ENCODE measurements at regions not wholly inside any gene's neighbourhood (a gene's known extent, or its start where the extent isn't known, plus 50 kb on each side); places are given as distances from the start of the nearest gene placed in this dataset.

GRCh38 chr4:42302348-42302747 is 94.9 kb upstream of the SHISA3 start:
- no peak for DNase-seq (ENCODE audit: low read depth, low spot score)
- no peaks in the 10 kb centered on the region for H3K27me3 ChIP-seq (ENCODE audit: control insufficient read depth, insufficient read depth, low read length)
- H3K9me3 ChIP-seq (ENCODE audit: control insufficient read depth, insufficient read depth, low read depth, low read length), result no peaks in the 10 kb centered on the region
- ChIA-PET POLR2A (no interaction called here), CTCF (interaction anchor here (0.6 kb wide), 1 partner anchor 84 kb away, joined by 4 read pairs; no protein-coding TSS in a partner anchor)
- H3K36me3 ChIP-seq (ENCODE audit: control insufficient read depth, insufficient read depth, low read length), result no peaks in the 10 kb centered on the region
- no peak overlapping the region for H3K4me3 ChIP-seq (ENCODE audit: low read depth in 2 of 2, low read length in 2 of 2)
- ATAC-seq, result no peak
- in situ Hi-C loops (cut with HindIII; ENCODE audit: low pct_unique_long_range_greater_than_20kb, low sequenced_read_pairs), result no loop called here
- BruUV-seq (replicated peaks), result no TSS peak
- TF ChIP-seq CTCF (IDR thresholded peaks at IDR 0.05) (peak; percentile 39), REST (IDR thresholded peaks at IDR 0.05; ENCODE audit: insufficient read depth in 1 of 2, low read depth in 2 of 2, low read length in 1 of 2) (no peak), TCF7L2 (IDR thresholded peaks at IDR 0.05; ENCODE audit: low read depth, low read length) (peak; percentile 52; the same call in 1 of the 2 replicates)
- intact Hi-C loops (cut with micrococcal nuclease; ENCODE audit: unreplicated experiment), result no loop called here
- peak overlapping the region; percentile 61; the same call in 1 of the 2 replicates for H3K27ac ChIP-seq (ENCODE audit: low read length)
- H3K4me1 ChIP-seq (ENCODE audit: control insufficient read depth, insufficient read depth, low read length), result no peaks in the 10 kb centered on the region

GRCh38 chr4:42306221-42307109 is 90.8 kb upstream of the SHISA3 start:
- ATAC-seq (no peak), DNase-seq (ENCODE audit: low read depth, low spot score) (no peak)
- BruUV-seq (replicated peaks), result no TSS peak
- H3K27me3 ChIP-seq (ENCODE audit: control insufficient read depth, insufficient read depth, low read length), result no peaks in the 10 kb centered on the region
- POLR2A ChIA-PET, result no interaction called here
- H3K9me3 ChIP-seq (ENCODE audit: control insufficient read depth, insufficient read depth, low read depth, low read length), result no peaks in the 10 kb centered on the region
- H3K4me3 ChIP-seq (ENCODE audit: low read depth in 2 of 2, low read length in 2 of 2), result no peak overlapping the region
- CTCF ChIA-PET, result no interaction called here
- H3K27ac ChIP-seq (ENCODE audit: low read length), result no peak overlapping the region
- no peaks in the 10 kb centered on the region for H3K4me1 ChIP-seq (ENCODE audit: control insufficient read depth, insufficient read depth, low read length)
- intact Hi-C loops (cut with micrococcal nuclease; ENCODE audit: unreplicated experiment), result no loop called here
- no peaks in the 10 kb centered on the region for H3K36me3 ChIP-seq (ENCODE audit: control insufficient read depth, insufficient read depth, low read length)
- in situ Hi-C loops (cut with HindIII; ENCODE audit: low pct_unique_long_range_greater_than_20kb, low sequenced_read_pairs), result no loop called here
- TF ChIP-seq SIN3A (IDR thresholded peaks at IDR 0.05; ENCODE audit: borderline replicate concordance, insufficient read depth, low read depth, low read length) (no peak), REST (IDR thresholded peaks at IDR 0.05; ENCODE audit: insufficient read depth in 1 of 2, low read depth in 2 of 2, low read length in 1 of 2) (no peak), POLR2AphosphoS5 (IDR thresholded peaks at IDR 0.05; ENCODE audit: low read depth, low read length) (no peak), CTCF (IDR thresholded peaks at IDR 0.05) (no peak), TCF7L2 (IDR thresholded peaks at IDR 0.05; ENCODE audit: low read depth, low read length) (no peak)

Data from Panc1 (cell line).